Neural progenitor cell (in vitro differentiated cells): ENCODE measurements at regions not wholly inside any gene's neighbourhood (a gene's known extent, or its start where the extent isn't known, plus 50 kb on each side); places are given as distances from the start of the nearest gene placed in this dataset.

Experiments
- DNase-seq: peaks from one replicate; pipeline ENCODE4 v3.0.0-alpha.2; 2016; ENCODE audit warnings: low spot score
- H2AFZ ChIP-seq: fragments of 200-600 bp; sonication (generic); replicated peaks from 2 replicates; pipeline ENCODE4 v1.6.1; 2016; ENCODE audit warnings: antibody characterized with exemption
- H3F3A ChIP-seq: fragments of 200-600 bp; sonication (generic); 2 replicates; pipeline ENCODE4 v1.6.1; 2016; ENCODE audit warnings: antibody characterized with exemption, low read depth
- H3K27ac ChIP-seq: fragments of 200-600 bp; sonication (generic); 2 replicates; pipeline ENCODE4 v1.5.1; 2016; ENCODE audit warnings: mild to moderate bottlenecking
- H3K27me3 ChIP-seq: fragments of 200-600 bp; sonication (generic); 2 replicates; pipeline ENCODE4 v1.6.1; 2016; ENCODE audit warnings: mild to moderate bottlenecking, moderate library complexity
- H3K36me3 ChIP-seq: fragments of 200-600 bp; sonication (generic); 2 replicates; pipeline ENCODE4 v1.5.1; 2016
- H3K4me1 ChIP-seq: fragments of 200-600 bp; sonication (generic); 2 replicates; pipeline ENCODE4 v1.6.1; 2016; ENCODE audit warnings: mixed run types
- H3K4me2 ChIP-seq: fragments of 200-600 bp; sonication (generic); 2 replicates; pipeline ENCODE4 v1.6.1; 2016
- H3K4me3 ChIP-seq: fragments of 200-600 bp; sonication (generic); 2 replicates; pipeline ENCODE4 v1.5.1; 2016
- H3K79me2 ChIP-seq: fragments of 200-600 bp; sonication (generic); 2 replicates; pipeline ENCODE4 v1.6.1; 2016; ENCODE audit warnings: low read depth
- H3K9ac ChIP-seq: fragments of 200-600 bp; sonication (generic); 2 replicates; pipeline ENCODE4 v1.6.1; 2016
- H3K9me3 ChIP-seq: fragments of 200-600 bp; sonication (generic); 2 replicates; pipeline ENCODE4 v1.5.1; 2016; ENCODE audit warnings: low read depth
- H4K20me1 ChIP-seq: fragments of 200-600 bp; sonication (generic); 2 replicates; pipeline ENCODE4 v1.6.1; 2016; ENCODE audit warnings: low read depth
- H3K27ac Mint-ChIP-seq: 3 replicates; pipeline ENCODE4 v1.8.0; 2021; ENCODE audit warnings: mixed read lengths
- H3K27me3 Mint-ChIP-seq: 2 replicates; pipeline ENCODE4 v1.8.0; 2022; ENCODE audit warnings: low read depth, mild to moderate bottlenecking, inconsistent platforms, moderate library complexity, mixed read lengths; ENCODE audit not compliant: insufficient read depth
- H3K36me3 Mint-ChIP-seq: 3 replicates; pipeline ENCODE4 v1.8.0; 2021; ENCODE audit warnings: mixed read lengths
- H3K4me1 Mint-ChIP-seq: 3 replicates; pipeline ENCODE4 v1.8.0; 2021; ENCODE audit warnings: mixed read lengths
- H3K4me3 Mint-ChIP-seq: 3 replicates; pipeline ENCODE4 v1.8.0; 2021; ENCODE audit warnings: mild to moderate bottlenecking, moderate library complexity, mixed read lengths
- H3K9me3 Mint-ChIP-seq: 3 replicates; pipeline ENCODE4 v1.8.0; 2020; ENCODE audit warnings: mixed read lengths
- EZH2 ChIP-seq: fragments of 200-600 bp; sonication (generic); IDR thresholded peaks from 2 replicates; pipeline ENCODE4 v1.6.1; 2017; ENCODE audit warnings: antibody characterized with exemption, mild to moderate bottlenecking, moderate library complexity
- EZH2phosphoT487 ChIP-seq: fragments of 200-600 bp; sonication (generic); IDR thresholded peaks from 2 replicates; pipeline ENCODE4 v1.6.1; 2017; ENCODE audit warnings: antibody characterized with exemption
- TF ChIP-seq, protein P1 (sequence below): fragments of 200-600 bp; sonication (generic); IDR thresholded peaks from 2 replicates; pipeline ENCODE4 v1.5.1; 2017; ENCODE audit warnings: antibody characterized with exemption, mild to moderate bottlenecking

DNA sequence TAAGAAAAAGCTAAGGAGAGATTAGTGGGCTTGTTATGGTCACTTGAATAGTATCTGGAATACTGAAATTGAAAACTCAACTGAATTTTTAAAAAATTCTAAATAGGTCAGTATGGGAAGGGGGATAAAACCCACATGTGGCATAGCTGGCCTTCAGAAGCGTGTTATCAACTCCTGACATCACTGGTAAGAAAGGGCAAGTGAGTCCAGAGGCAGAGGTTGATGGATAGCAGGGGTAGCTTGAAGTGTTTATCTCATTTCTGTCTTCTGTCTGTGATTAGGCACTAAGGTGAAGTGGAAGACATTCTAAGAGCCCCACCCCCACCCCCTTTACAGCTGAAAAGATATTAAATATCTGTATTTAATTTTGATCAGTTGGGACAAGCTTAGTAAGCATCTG lies 261.4 kb upstream of the TMTC1 start:
- Histone ChIP-seq H3K79me2 (no peaks in the 10 kb centered on the region), H3K9ac (no peak overlapping the region), H3K27ac (no peak overlapping the region), H3F3A (no peaks in the 10 kb centered on the region), H3K4me1 (peaks cover 8% of the 10 kb centered on the region), H3K9me3 (no peaks in the 10 kb centered on the region), H3K4me2 (no peak overlapping the region), H2AFZ (no peak overlapping the region), H3K36me3 (no peaks in the 10 kb centered on the region), H3K27me3 (no peaks in the 10 kb centered on the region), H4K20me1 (no peaks in the 10 kb centered on the region), H3K4me3 (no peak overlapping the region)
- Mint-ChIP-seq H3K27me3 (no peaks in the 10 kb centered on the region), H3K36me3 (no peaks in the 10 kb centered on the region), H3K9me3 (no peaks in the 10 kb centered on the region), H3K4me3 (no peak overlapping the region), H3K27ac (no peak overlapping the region), H3K4me1 (peaks cover 6% of the 10 kb centered on the region)
- TF ChIP-seq, protein P1, sequence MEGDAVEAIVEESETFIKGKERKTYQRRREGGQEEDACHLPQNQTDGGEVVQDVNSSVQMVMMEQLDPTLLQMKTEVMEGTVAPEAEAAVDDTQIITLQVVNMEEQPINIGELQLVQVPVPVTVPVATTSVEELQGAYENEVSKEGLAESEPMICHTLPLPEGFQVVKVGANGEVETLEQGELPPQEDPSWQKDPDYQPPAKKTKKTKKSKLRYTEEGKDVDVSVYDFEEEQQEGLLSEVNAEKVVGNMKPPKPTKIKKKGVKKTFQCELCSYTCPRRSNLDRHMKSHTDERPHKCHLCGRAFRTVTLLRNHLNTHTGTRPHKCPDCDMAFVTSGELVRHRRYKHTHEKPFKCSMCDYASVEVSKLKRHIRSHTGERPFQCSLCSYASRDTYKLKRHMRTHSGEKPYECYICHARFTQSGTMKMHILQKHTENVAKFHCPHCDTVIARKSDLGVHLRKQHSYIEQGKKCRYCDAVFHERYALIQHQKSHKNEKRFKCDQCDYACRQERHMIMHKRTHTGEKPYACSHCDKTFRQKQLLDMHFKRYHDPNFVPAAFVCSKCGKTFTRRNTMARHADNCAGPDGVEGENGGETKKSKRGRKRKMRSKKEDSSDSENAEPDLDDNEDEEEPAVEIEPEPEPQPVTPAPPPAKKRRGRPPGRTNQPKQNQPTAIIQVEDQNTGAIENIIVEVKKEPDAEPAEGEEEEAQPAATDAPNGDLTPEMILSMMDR = no peak
- no peak for TF ChIP-seq EZH2phosphoT487
- no peak for TF ChIP-seq EZH2
- DNase-seq = no peak

DNA sequence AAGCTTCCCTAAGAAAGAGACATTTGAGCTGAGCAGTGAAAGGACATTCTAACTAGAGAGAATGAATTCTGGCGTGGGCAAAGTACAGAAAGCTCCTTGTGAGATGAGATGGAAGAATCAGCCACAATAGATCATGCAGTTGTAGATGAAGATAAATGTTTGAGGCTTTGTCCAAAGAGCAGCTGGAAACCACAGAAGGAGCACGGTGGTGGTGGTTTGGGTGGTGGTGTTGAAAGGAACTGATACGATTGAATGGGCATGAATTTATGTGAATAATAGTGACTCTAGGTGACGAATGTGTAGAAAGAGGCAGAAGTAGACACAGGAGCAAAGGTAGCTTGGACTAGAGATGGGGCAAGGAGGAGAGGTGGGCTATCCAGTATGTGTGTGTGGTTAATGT lies 260.5 kb upstream of the TMTC1 start:
- Mint-ChIP-seq H3K36me3 (no peaks in the 10 kb centered on the region), H3K9me3 (no peaks in the 10 kb centered on the region), H3K27ac (no peak overlapping the region), H3K27me3 (no peaks in the 10 kb centered on the region), H3K4me1 (peaks cover 6% of the 10 kb centered on the region), H3K4me3 (no peak overlapping the region)
- Histone ChIP-seq H3K4me1 (peaks cover 8% of the 10 kb centered on the region), H3K27ac (no peak overlapping the region), H3K79me2 (no peaks in the 10 kb centered on the region), H2AFZ (no peak overlapping the region), H3K4me3 (no peak overlapping the region), H3F3A (no peaks in the 10 kb centered on the region), H3K4me2 (no peak overlapping the region), H3K9me3 (no peaks in the 10 kb centered on the region), H4K20me1 (no peaks in the 10 kb centered on the region), H3K27me3 (no peaks in the 10 kb centered on the region), H3K36me3 (no peaks in the 10 kb centered on the region), H3K9ac (no peak overlapping the region)
- TF ChIP-seq, protein P1 = no peak
- no peak for DNase-seq

DNA sequence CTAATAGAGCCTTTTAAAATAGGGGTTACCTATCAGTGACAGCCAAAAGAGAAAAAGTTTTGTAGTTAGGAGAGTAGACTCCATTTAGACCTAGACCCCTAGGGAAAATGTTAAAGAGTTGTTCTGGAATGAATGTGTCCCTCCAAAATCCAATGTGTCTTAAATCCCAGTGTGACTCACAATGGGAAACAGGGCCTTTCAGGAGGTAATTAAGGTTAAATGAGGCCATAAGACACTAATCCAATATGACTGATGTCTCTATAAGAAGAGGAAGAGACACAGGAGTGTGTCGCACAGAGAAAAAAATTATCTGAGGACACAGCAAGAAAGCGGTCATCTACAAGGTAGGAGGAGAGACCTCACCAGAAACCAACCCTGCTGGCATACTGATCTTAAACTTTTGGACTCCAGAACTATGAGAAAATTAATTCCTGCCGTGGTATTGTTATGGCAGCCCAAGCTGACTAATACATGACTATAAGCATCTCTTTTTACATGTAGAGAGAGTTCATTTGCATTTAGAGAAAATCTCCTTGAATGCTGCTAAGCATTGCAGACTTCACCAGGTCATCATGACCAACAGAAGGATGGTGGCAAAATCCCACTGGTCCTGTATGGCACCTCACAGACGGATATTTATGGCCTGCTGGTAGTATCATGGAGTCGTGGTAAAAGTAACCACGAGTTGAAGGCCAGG lies 259.6 kb upstream of the TMTC1 start:
- Histone ChIP-seq H3K4me1 (peaks cover 8% of the 10 kb centered on the region), H3K27me3 (no peaks in the 10 kb centered on the region), H3K36me3 (no peaks in the 10 kb centered on the region), H3F3A (no peaks in the 10 kb centered on the region), H3K79me2 (no peaks in the 10 kb centered on the region), H3K27ac (no peak overlapping the region), H3K4me2 (no peak overlapping the region), H2AFZ (no peak overlapping the region), H4K20me1 (no peaks in the 10 kb centered on the region), H3K9me3 (no peaks in the 10 kb centered on the region), H3K9ac (no peak overlapping the region), H3K4me3 (no peak overlapping the region)
- Mint-ChIP-seq H3K4me3 (no peak overlapping the region), H3K36me3 (no peaks in the 10 kb centered on the region), H3K9me3 (no peaks in the 10 kb centered on the region), H3K27me3 (no peaks in the 10 kb centered on the region), H3K4me1 (peaks cover 6% of the 10 kb centered on the region), H3K27ac (no peak overlapping the region)
- TF ChIP-seq EZH2phosphoT487 (no peak), EZH2 (no peak)
- TF ChIP-seq, protein P1 = no peak
- DNase-seq = no peak
